ENCODE measurements at regions not wholly inside any gene's neighbourhood (a gene's known extent, or its start where the extent isn't known, plus 50 kb on each side); places are given as distances from the start of the nearest gene placed in this dataset.
"Not testable (repeated sequence)": the region's sequence is repeated elsewhere in the genome, so short reads cannot be mapped to it uniquely, and the experiment has no call there.

- no peak for DNase-seq
Observed at GRCh38 chr7:65453341-65454030, 79.8 kb downstream of the ZNF92 start.

GRCh38 chr7:65454469-65454868 is 80.8 kb downstream of the ZNF92 start:
- no peak for DNase-seq

- not testable (repeated sequence) for DNase-seq
Observed at GRCh38 chr7:65455050-65455449, 81.4 kb downstream of the ZNF92 start.

DNA sequence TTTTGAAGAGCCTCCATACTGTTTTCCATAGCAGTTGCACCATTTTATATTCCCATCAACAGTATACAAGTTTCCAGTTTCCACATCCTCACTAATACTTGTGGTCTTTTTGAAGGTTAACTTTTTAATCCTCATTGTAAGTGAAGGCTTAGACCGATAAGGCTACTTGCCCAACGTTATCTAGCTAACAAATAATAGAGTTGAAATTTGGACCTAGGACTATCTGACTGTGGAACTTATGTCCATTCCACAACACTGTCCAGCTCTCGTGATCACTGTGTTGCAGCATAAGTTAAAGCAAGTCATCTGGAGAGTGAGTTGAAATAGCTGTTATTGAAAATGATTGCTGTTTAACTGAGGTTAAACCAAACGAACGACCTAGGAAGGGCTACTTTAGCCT is 84.0 kb downstream of the ZNF92 start:
- no peak for DNase-seq

- no peak for DNase-seq
Observed at GRCh38 chr7:65459438-65459837, 85.8 kb downstream of the ZNF92 start.

DNA sequence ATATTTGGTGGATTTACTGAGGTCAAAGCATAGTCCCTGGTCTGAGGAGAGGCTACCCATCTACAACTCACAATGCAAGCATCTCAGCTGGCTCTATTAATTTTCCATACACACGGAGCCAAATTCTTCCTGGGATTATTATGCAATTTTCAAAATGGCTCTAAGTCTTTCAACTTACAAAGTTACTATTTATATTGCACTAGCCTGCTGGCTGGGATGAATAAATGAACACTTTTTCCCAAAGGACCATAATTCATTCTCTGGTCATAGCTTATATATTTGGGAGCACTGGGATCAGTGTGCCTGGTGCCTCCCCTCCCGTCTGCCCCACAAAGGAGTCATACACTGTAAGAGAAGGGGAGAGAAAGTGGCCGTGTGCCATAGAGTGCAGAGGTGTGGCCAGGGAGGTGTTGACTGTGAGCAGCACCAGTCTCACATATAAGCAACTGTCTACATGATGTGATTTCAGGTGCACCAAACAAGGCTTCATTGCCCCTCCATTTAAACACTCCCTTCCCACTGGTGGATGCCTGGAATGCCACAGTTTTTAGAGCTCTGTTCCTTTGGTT is 88.6 kb downstream of the ZNF92 start:
- no peak for DNase-seq

DNA sequence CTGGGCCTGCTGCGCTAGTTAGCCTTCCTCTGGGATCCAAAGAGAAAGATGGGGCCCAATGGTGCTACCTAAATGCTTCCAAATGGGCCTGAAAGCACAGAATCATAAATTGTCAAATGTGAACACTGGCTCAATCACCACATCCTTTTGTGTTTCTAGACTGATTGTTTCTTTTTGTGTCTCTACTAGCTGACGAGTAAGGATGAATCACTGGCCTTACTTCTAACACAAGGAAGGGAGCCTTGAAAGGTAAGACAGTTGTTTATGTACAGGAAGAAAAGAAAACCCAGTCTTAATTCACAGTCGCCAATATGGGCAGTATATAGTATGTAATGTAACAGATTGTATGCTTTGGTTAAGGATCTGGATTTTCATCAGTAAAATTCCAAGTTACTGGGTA is 89.5 kb downstream of the ZNF92 start:
- no peak for DNase-seq

GRCh38 chr7:65469919-65470558 is 96.4 kb downstream of the ZNF92 start:
- DNase-seq = not testable (repeated sequence)

DNA sequence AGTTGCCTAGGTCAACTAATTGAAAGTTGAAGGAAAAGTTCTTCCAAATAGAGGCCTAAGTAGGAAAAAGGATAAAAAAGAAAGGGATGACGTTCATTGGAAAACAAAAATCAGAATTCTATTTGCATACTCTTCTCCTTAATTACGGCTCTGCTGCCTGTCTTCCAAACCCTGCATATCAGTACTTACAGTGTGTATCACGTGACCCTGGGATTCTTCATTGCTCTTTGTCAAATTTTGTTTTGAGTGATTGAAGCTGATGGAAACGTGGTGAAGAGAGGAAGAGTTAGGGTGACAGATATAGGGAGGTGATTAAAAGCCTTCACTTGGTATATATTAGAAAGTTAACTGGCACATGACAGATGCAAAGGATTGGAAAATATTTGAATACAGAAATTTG is 97.9 kb downstream of the ZNF92 start:
- no peak for DNase-seq

DNA sequence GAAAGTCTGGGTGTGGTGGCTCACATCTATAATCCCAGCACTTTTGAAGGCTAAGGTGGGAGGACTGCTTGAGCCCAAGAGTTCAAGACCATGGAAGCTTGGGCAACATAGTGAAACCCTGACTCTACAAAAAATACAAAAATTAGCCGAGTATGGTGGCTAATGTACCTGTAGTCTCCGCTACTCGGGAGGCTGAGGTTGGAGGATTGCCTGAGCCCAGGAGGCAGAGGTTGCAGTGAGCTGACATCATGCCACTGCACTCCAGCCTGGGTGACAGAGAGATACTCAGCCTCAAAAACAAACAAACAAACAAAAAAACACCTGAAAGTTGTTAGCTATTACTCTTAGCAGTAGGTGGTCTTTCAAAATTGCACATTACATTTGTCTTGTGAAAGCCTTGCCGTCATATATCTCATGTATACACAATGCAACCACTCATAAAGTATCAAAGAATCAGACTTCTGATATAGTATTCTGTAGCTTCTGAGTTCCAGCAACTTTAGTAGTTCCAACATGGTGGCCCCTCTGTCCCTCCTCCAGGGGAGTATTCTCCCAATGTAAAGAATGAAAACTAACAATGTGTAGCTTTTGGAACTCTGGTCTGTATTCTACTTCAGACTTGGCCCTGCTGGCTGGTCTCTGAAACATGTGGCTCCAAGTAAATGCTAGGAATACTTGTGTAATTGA is 101.5 kb downstream of the ZNF92 start:
- DNase-seq = no peak

- no peak for DNase-seq
Observed at GRCh38 chr7:65475734-65476319, 102.2 kb downstream of the ZNF92 start.

- DNase-seq = no peak
Observed at GRCh38 chr7:65477326-65477725, 103.7 kb downstream of the ZNF92 start.

- no peak for DNase-seq
Observed at GRCh38 chr7:65489260-65489767, 115.7 kb downstream of the ZNF92 start.

- not testable (repeated sequence) for DNase-seq
Observed at GRCh38 chr7:65496697-65497096, 123.0 kb downstream of the ZNF92 start.

DNA sequence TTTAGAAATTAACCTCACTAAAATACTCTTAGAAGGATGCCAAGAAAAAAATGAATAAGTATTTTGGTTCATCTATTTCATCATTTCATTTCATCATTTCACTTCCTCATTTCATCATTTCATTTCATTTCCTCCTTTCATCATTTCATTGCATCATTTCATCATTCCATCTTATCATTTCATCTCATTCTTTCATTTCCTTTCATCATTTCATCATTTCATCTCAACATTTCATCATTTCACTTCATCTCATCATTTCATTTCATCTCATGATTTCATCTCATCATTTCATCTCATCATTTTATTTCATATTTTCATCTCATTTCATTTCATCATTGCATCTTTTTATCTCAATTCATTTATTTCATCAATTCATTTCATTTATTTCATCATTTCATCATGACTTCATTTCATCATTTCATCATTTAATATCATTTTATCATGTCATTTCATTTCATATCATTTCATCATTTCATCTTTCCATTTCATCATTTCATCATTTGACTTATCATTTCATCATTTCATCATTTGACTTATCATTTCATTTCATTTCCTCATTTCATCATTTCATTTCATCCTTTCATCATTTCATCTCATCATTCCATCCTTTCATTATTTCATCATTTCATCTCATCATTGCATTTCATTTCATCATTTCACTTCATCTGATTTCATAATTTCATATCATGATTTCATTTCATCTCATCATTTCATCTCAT is 129.9 kb downstream of the ZNF92 start:
- no peak for DNase-seq

DNA sequence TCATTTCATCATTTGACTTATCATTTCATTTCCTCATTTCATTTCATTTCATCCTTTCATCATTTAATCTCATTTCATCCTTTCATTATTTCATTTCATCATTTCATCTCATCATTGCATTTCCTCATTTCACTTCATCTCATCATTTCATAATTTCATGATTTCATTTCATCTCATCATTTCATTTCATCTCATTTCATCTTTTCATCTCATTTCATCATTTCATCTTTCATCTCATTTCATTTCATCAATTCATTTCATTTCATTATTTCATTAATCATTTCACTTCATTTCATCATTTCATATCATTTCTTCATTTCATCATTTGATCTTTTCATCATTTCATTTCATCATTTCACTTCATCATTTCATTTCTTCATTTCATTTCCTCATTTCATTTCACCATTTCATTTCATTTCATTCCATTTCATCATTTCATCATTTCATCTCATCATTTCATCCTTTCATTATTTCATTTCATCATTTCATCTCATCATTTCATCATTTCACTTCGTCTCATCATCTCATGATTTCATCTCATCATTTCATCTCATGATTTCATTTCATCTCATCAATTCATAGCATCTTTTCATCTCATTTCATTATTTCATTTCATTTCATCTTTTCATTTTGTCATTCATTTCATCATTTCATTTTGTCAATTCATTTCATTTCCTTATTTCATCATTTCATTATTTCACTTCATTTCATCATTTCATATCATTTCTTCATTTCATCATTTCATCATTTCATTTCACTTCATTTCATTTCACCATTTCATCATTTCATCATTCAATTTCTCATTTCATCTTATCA is 131.1 kb downstream of the ZNF92 start:
- not testable (repeated sequence) for DNase-seq

- DNase-seq = not testable (repeated sequence)
Observed at GRCh38 chr7:65505320-65505633, 131.6 kb downstream of the ZNF92 start.

DNA sequence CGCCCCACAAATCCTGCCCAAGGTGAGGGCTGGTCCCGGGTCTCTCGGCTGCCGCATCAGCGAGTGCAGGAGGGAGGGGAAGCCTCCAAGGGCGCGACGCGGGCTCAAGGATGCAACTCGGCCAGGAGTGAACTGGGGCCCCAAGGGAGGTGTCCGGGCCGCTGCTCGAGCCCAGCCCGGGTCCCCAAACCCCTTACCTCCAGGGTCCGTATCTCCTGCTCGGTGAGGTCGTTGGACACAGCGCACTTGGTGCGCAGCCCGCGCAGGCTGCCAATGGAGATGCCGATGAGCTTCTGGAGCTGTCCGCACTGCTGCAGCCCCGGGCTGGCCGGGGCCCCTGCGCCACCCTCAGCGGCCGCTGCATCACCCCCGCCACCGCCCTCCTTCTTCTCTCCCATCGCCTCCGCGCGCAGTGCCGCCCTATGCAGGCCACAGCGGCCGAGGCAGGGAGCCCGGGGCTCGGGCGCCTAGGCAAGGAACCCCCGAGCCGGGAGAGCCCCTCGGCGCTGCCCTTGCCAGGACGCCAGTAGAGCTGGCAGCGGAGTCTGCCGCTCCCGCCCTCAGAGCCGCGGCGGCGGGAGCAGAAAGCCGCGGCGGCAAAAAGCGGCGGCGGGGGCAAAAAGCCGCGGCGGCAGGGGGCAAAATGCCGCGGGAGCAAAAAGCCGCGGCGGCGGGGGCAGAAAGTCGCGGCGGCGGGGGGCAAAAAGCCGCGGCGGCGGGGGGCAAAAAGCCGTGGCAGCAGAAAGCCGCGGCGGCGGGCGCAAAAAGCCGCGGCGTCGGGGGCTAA is 135.1 kb downstream of the ZNF92 start:
- DNase-seq = not testable (repeated sequence)

GRCh38 chr7:65509368-65510186 is 135.9 kb downstream of the ZNF92 start:
- DNase-seq = peak; percentile 25

DNA sequence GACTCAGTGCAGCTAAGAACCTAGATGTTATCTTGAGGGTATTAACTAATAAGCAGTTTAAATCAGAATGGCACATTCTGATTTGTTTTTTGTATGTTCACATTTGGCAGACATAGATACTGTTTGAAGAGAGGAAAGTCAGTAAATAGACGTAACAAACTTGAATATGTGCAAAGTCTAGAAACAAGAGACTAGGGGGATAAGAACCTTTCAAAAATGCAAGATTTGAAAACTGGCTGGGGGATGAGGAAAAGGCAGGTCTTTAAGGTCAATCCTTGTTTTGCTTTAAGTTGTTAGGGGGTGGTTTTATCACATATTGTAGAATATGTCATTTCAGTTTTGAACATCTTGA is 136.5 kb downstream of the ZNF92 start:
- DNase-seq = not testable (repeated sequence)
